CD4-positive, alpha-beta T cell treated with Interleukin-12 subunit alpha and Interleukin-12 subunit beta, for 1 hour (primary cell): ENCODE measurements at regions not wholly inside any gene's neighbourhood (a gene's known extent, or its start where the extent isn't known, plus 50 kb on each side); places are given as distances from the start of the nearest gene placed in this dataset.
A peak's percentile ranks its signal among the peaks of the same experiment; 100 is the strongest.
"Not testable (repeated sequence)": the region's sequence is repeated elsewhere in the genome, so short reads cannot be mapped to it uniquely, and the experiment has no call there.

Experiments
- DNase-seq: peaks from one replicate; pipeline ENCODE4 v3.0.0-alpha.2; 2020

DNA sequence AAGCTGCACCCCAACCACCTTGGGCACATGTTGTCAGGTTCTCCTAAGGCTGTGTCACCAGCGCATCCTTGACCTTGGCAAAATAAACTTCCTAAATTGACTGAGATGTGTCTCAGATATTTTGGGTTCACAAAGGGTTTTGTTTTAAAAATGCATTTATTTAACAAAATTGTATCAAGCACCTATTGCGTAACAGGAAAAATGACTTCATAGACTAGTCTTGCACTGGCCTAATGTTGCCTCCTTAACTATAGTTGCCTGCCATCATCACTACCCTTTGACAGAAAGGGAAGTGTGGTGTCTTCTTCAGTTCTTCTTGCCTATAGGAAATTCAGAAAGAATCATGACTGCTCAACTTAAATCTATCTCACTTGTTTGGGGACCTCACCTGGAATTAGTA lies 374.2 kb downstream of the SH2D1A start:
- DNase-seq: no peak

DNA sequence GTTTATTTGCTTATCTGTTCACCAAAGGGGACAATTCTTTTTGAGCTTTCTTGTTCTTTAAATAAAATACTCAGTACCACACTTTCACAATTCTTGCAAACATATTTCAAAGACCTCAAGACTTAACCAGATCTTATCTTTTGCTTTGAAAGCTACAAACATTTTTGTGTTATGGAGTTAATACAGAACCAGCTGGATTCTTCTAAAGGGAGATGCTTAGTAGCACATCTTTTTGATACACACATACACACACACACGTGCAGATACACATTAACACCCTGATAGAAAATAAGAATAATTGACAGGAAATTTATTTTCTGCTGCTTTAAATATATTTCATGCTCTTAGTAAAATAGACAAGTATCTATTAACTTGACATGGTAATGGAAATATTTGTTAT lies 379.1 kb downstream of the SH2D1A start:
- DNase-seq: no peak

DNA sequence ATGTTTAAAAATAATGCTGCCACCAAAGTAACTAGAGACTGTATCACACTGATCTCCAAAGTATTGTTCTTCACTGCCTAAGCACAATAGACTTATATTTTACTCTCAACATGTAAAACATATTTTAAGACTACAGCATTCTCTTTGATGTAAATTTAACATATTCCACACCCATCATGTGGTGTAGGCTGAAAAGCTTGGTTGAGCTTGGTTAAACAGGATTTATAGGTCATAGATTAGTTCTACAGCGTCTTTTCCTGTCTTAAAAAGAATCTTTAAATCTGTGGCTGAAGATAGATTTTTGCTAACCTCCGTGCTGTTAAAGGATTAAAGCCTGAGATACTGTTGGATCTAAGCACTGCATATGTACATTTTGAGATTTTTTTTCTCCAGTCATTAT lies 379.9 kb downstream of the SH2D1A start:
- DNase-seq: no peak

DNA sequence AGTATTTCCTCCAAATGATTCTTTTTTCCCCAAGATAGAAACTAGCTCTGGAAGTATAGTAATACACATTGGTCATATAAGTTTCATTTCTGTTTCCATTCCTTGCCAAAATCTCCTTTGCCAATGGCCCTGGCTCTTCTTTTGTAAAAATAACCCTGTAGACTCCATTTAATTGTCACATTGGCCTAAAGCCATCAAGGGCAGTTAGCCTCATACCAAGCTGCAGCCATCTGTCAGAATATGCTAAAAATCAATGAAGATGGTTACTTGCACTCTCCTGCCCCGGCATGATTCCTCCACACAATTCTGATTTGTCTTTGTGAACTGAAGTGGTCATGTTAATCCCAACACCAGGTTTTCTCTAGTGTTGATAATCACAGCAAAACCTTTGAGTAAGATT lies 380.5 kb downstream of the SH2D1A start:
- DNase-seq: no peak

DNA sequence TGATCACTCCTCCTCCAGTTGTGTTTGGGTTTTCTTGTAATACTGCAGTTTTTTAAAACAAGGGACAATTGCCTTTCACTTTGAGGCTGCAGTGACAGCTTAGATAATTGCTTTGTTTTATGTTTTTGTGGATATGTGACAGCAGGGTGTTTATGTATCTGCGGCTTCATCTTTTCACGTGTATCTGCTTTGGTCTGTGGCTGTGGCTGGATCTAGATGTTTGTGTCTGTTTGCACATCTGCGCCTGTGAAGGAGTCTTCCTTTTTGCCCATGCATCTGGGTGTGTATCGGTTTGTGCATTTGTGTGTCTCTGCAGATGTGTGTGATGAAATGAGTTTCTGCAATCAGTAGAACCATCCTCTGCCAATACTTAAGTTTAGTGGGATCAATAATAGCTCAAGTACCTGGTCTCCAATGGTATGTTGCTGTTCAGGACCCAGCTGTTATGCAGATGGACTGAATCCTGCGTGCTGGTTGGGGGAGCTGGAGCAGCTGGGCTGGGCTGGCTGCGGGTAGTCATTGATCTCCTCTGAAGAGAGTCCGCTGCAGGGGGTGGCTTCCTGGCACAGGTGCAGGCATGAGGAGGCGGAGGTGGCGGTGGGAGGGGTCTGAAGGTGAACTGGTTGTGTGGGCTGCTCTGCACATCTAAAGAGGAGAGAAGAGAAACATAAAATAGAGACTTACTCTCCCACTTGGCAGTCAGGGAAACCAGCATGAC lies 390.3 kb downstream of the SH2D1A start:
- DNase-seq: peak; percentile 47

DNA sequence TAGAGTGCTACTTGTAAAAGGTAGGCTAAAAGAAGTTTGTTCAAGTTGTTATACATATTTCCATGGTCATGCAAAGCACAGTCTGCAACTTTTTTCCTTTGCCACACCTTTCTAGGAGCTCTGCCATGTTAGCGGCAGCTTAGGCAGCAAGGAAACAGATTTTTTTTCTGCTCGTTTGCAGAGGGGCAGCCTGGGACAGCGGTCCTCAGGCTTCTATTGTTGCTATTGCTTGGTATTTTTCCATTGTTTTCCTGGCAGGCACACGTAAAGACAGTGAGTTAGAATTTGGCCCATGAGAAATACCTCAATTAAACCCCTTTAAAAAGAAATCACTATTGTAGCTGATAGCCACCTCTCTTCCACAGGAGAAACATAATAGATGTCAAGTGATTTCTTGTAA lies 391.4 kb downstream of the SH2D1A start:
- DNase-seq: no peak

DNA sequence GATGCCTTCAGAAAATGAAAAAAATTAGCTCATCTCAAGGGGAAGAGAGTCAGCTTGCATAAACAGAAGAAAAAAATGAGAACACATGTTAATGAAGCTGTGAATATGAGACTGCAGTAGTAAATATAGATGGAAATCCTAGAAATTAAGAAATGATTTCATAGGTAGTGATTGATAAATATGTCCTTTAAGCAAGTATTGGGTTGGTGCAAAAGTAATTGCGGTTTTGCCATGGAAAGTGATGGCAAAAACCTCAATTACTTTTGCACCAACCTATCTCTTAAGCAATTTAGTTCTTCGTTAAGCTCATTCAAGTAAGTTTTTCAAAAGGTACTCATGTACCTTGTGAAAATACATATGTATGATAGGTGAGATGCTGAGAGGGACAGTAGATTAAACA lies 400.9 kb downstream of the SH2D1A start:
- no peak for DNase-seq

DNA sequence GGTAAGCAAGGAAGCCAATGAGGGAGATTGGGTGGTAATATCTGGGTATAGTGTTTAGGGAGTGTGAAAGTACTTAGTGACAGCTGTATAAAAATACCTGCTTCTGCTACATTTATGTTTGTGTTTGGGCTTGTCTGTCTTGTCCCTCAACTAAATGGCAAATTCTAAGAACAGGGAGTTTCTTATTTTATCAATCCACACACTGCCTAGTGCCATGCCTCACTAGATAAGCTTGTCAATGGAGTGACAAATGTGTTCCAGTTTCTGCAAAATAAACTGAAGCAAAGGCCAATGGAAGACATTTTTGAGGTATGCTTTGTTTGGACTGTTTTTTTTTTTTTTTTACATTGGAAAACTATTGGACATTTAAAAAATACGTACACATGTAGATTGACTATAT lies 418.0 kb downstream of the SH2D1A start:
- no peak for DNase-seq

DNA sequence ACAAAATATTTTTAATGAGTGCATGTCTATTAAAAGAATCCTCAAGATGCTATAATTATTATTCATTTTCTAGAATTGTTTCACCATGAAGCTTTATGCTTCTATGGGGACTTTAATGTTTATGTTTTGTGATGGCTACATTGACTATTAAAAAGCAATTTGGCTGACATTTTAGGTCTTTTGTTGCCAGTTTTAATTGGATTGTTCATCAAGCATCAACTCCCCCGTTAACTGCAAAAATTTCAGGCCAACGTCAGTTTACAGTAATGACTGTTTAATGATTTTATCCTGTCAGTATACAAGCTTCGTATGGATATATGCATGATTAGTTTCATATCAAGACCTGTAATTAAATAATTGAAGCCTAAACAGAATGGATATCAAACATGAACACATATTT lies 422.8 kb downstream of the SH2D1A start:
- no peak for DNase-seq

DNA sequence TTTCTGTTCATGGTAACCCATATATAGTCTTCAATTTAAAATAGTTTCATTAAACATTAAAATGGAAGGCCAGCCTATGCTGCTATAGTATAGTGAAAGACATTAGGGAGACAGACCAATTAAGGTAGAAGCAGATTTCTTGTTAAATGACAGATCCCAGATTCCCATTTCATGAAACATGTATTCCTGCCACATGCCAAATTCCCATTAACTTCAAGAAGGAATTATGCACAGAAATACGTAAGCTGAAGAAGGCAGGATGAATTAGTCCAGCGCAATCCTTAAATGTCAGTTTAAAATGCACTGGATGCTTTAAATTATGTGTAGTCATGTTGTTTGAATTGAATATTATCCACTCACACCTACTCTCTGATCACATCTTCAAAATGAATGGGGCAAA lies 424.9 kb downstream of the SH2D1A start:
- no peak for DNase-seq

DNA sequence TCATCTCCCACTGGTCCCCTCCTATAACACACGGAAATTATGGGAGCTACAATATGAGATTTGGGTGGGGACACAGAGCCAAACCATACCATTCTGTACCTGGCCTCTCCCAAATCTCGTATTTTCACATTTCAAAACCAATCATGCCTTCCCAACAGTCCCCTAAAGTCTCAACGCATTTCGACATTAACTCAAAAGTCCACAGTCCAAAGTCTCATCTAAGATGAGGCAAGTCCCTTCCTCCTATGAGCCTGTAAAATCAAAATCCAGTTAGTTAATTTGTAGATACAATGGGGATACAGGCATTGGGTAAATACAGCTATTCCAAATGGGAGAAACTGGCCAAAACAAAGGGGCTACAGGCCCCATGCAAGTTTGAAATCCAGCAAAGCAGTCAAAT lies 441.9 kb downstream of the SH2D1A start:
- DNase-seq: not testable (repeated sequence)

DNA sequence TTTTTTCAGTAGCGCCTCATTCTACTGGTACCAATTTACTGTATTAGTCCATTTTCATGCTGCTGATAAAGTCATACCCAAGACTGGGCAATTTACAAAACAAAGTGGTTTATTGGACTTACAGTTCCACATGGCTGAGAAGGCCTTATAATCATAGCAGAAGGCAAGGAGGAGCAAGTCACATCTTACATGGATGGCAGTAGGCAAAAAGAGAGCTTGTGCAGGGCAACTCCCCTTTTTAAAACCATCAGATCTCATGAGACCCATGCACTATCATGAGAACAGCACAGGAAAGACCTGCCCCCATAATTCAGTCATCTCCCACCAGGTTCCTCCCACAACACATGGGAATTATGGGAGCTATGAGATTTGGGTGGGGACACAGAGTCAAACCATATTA lies 443.5 kb downstream of the SH2D1A start:
- not testable (repeated sequence) for DNase-seq

DNA sequence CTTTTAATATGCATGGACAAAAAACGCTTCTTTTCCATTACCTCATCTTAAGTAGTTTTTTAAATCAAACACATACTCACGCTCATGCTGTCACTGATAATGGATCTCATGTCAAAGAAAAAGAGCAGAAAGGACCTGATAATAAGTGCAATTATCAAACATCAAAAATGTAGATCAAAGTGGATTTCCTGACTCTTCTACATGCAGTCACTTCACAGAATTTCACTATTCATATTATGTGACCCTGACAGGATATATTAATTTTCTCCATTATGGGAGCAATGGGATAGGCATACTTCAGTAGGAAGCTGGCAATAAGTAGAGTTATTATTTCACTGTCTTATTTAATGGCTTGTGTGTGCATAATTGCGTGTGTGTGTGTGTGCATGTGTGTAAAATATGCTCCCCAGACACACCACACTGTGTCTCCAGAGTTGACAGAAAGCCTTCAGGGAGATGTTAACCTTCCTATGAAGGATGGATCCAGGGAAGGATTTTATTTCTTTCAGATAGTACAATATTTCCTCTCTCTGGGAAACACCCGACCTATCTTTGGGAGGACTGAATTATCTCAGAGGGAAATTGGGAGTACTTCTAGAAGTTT lies 445.2 kb downstream of the SH2D1A start:
- no peak for DNase-seq

DNA sequence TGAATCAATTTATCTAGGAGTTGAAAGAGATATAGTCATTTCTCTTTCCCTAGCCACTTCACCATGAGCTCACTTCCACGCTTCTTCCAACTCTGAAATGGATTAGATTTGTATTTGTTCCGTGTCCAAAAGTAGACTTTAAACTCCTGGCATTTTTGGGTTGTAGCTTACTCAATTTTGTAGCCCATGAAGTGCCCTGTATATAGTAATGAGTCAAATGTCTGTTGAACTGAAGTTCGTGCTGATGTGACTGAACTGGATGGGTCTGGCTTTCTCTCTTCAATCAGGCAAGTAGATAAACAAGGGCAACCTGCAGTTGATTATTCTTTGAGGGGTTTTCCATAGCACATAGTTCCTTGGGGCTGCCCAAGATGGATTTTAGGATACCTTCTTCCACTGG lies 450.6 kb downstream of the SH2D1A start:
- no peak for DNase-seq

DNA sequence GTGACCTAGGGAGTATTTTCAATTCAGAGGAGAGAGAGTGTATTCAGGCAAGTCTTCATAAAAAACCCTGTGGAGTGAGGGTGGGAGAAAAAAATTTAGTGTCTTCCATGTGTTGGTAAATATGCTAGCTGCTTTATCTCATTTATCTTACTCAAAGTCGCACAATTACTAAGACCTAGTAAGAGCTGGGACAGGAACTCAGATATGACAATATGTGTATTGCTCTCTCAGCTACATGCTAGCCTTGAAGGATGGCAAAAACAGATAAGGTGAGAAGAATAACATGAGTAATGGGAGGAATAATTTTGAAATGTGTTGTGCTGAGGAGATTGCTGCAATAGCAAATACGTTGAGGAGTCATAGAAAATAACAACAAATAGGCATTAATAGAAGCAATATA lies 458.6 kb downstream of the SH2D1A start:
- no peak for DNase-seq

DNA sequence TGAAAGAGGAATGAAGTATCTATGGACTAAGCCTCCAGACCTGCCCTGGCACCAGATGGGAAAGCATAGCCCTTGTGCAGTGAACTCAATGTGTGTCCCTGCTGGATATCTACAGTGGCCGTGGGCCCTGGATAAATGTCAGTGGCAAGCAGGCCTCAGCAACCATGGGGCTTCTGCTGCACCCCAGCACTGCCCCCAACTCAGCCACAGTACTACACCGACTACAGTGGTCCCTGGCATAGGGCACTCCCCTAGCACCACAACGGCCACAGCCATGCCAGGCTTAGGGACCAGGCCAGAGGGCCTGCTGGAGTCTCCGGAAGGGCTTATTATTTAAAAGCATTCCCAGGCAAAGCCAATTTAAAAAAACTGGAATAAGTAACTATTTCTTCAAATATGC lies 459.1 kb downstream of the SH2D1A start:
- DNase-seq: no peak

DNA sequence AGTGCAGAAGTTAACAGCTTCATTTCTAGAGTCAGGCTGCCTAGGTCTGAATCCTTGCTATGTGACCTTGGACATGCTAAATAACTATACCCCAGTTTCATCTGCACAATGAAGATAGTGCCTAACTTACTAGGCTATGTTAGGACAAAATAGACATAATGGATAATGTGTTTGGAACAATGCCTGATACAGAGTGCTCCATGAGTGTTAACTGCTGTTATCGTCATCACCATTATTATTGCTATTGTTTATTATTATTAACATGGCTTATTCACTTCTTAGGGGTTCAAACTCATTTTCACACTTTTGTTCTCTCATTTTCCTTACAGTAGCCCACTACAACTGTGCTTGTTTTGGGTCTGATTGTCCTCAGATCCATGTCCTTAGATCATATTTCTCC lies 467.7 kb downstream of the SH2D1A start:
- no peak for DNase-seq

DNA sequence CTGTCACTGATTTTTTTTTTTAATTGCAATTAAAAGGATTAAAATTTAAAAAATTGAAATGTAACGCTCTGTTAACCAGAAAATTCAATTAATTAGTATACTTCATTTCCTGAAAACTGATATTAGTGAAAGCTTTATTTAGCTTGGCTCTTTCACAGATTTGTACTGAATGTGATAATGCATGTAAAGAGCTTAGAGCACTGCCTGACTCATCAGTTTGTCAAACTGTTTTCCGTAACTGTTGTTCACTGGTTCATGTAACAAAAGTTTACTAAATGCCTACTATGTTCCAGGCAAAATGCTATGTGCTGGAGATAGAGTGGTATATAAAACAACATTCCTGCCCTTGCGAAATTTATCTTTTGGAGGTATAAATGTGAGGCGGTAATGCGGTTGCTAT lies 471.7 kb downstream of the SH2D1A start:
- no peak for DNase-seq

DNA sequence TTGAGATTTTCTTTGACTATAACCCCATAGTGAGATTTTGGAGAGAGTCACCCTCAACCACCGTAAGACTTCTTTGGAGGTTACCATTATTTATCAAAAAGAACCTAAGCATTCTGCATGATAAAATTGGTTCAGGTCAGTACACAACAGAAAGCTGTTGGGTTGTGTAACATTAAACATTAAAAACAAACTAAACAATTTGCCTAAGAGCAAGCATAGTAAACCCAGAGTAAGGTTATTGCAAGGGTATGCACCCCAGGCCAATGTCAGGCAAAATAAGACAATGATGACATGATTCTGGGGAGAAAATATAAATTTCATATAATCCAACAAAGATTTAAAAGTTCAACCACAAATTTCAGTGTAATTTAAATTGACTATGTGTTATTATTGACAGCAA lies 472.4 kb downstream of the SH2D1A start:
- no peak for DNase-seq

DNA sequence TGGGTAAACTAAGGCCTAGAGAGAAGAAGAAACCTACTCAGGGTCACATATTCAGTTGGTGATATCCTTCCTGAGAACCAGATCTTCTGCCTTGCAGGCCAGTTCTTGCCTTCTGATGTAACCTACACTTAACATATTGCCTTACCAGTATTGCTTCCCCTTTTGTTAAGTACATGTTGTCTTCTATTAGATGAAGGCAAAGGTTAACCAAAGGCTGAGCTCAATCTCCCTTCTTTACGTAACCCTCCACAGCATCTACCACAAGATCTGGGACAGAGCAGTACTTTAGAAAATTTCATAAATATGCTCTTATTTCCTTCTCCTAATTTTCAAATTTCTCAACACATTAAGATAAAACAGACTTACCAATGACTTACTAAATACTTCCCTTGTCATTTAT lies 474.4 kb downstream of the SH2D1A start:
- DNase-seq: no peak

DNA sequence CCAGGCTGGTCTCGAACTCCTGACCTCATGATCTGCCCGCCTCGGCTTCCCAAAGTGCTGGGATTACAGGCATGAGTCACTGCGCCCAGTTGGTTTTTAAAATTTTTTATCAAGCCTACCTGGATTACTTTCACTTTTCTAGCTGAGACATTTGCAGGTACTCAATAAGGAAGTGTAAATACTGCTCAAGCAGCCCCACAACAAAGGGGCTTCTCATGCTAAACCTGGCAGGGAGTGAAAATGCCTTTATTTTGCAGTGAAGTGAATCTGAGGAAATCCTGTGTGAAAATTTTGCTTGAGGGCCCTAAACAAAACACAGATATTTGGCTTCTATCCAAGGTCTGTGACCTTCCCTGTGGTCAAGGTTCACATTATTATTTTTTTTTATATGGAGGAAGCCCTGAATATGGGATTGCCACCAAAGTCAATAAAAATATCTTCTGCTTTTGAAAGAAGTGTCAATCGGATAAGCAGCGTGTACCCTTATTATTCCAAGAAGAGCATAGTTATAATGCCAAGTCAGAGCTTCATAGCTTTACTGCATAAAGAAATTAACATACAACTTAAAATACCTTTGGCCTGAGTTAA lies 481.0 kb downstream of the SH2D1A start:
- DNase-seq: no peak

DNA sequence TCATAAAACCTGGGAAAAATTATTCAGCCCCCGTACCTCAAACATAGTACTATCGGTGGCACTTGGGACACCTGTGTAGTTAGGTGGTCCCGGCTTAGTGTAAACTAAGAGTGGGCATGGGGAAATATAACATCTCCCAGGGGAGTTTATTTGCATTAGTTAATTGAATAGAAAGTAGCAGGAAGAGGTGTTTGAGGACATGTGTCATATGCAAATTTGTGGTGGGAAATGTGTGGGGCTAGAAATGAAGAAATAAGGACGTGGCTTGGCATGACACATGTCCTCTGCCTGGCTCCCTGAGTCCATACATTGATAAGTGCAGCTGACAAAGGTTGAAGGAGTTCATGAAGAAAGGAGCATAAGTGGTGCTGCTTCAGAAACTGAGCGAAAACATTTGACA lies 483.6 kb downstream of the SH2D1A start:
- DNase-seq: no peak

DNA sequence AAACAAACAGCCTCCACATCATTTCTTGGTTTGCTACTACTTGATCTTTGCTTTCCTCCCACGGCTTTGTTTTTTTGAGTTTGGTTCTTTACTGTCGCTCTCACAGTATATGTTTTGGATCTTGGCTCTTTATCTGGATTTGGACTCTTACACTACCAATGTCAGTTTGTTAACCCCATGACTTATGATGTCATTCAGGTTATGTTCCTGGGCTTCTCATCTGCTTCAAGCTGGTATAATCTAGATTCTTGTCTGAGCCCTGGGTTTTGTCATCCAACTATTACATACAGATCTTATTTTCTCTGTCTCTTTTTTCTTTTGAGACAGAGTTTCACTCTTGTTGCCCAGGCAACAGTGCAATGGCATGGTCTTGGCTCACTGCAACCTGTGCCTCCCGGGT lies 482.9 kb upstream of the TEX13C start:
- DNase-seq: no peak

DNA sequence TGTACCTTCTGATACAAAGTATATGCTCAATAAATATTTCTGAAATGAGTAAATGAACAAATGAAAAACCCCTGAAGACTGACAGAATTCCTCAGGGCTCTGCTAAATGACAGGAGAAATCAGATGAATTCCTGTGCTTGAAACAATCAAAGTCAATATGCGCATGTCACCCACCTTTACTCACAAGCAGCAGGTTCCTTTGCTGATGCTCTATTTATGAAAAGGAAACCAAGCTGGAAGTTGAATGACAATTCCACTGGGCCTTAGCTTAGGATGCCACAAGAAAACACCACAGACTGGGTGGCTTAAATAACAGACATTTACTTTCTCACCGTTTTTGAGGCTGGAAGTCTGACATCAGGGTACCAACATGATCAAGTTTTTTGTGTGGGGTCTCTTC lies 477.5 kb upstream of the TEX13C start:
- DNase-seq: no peak

DNA sequence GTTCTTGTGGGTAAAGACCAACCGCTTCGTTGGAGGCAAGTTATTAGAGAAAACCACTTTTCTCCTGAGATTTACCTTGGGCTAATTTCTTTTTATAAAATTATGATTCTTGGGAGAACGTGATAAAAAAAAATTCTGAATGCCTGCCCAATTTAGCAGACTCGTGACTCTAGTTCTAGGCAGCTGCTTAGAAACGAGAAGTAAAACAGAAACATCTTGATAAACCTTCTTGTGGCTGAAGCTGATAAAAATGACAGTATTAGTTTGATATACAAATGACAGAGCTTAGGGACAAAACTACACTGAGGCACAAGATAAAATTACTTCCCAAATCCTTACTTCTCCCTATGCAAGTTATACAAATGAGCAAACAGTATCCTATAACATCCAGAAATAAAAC lies 458.9 kb upstream of the TEX13C start:
- no peak for DNase-seq
